Right forelimb (tissue), 1 donor: ENCODE measurements at regions not wholly inside any gene's neighbourhood (a gene's known extent, or its start where the extent isn't known, plus 50 kb on each side); places are given as distances from the start of the nearest gene placed in this dataset.
"Not testable (repeated sequence)": the region's sequence is repeated elsewhere in the genome, so short reads cannot be mapped to it uniquely, and the experiment has no call there.

Experiments used
- DNase-seq: peaks from one replicate; pipeline ENCODE4 v3.0.0-alpha.2; 2018

GRCh38 chr2:58432491-58433170, 191.5 kb upstream of the FANCL start:
- DNase-seq: no peak

GRCh38 chr2:58429014-58429875, 188.1 kb upstream of the FANCL start:
- no peak for DNase-seq

GRCh38 chr2:58428096-58429013, 187.2 kb upstream of the FANCL start:
- peak; percentile 64 for DNase-seq

- DNase-seq: peak; percentile 62
Measured at GRCh38 chr2:58427572-58428095, 186.5 kb upstream of the FANCL start.

GRCh38 chr2:58425368-58425767, 184.2 kb upstream of the FANCL start:
- DNase-seq: no peak

- DNase-seq: no peak
Measured at GRCh38 chr2:58419983-58420382, 178.9 kb upstream of the FANCL start.

GRCh38 chr2:58416696-58417095, 175.6 kb upstream of the FANCL start:
- no peak for DNase-seq

GRCh38 chr2:58414506-58414905, 173.4 kb upstream of the FANCL start:
- DNase-seq: no peak

GRCh38 chr2:58410549-58410948, 169.4 kb upstream of the FANCL start:
- DNase-seq: no peak

GRCh38 chr2:58407487-58407886, 166.4 kb upstream of the FANCL start:
- DNase-seq: no peak

- DNase-seq: no peak
Measured at GRCh38 chr2:58405341-58405740, 164.2 kb upstream of the FANCL start.

- DNase-seq: no peak
Measured at GRCh38 chr2:58401936-58402335, 160.8 kb upstream of the FANCL start.

GRCh38 chr2:58398406-58398805, 157.3 kb upstream of the FANCL start:
- DNase-seq: no peak

GRCh38 chr2:58387701-58388100, 146.6 kb upstream of the FANCL start:
- no peak for DNase-seq

GRCh38 chr2:58386904-58387303, 145.8 kb upstream of the FANCL start:
- DNase-seq: not testable (repeated sequence)

GRCh38 chr2:58378152-58378551, 137.0 kb upstream of the FANCL start:
- no peak for DNase-seq

- no peak for DNase-seq
Measured at GRCh38 chr2:58377181-58377580, 136.1 kb upstream of the FANCL start.

GRCh38 chr2:58376592-58376991, 135.5 kb upstream of the FANCL start:
- DNase-seq: no peak

GRCh38 chr2:58369594-58369993, 128.5 kb upstream of the FANCL start:
- DNase-seq: no peak

- DNase-seq: no peak
Measured at GRCh38 chr2:58364098-58364497, 123.0 kb upstream of the FANCL start.

- no peak for DNase-seq
Measured at GRCh38 chr2:58358026-58358425, 116.9 kb upstream of the FANCL start.

- DNase-seq: no peak
Measured at GRCh38 chr2:58357521-58357920, 116.4 kb upstream of the FANCL start.

- DNase-seq: no peak
Measured at GRCh38 chr2:58354230-58354629, 113.1 kb upstream of the FANCL start.
